Activated CD8-positive, alpha-beta T cell treated with anti-CD3 and anti-CD28 coated beads for 36 hours (primary cell): ENCODE measurements at regions not wholly inside any gene's neighbourhood (a gene's known extent, or its start where the extent isn't known, plus 50 kb on each side); places are given as distances from the start of the nearest gene placed in this dataset.
A peak's percentile ranks its signal among the peaks of the same experiment; 100 is the strongest.

Source experiments
- ATAC-seq: fragments of 200-7000 bp; cut with Tn5 transposase; one replicate; pipeline ENCODE4 v1.10.0; 2021; ENCODE audit warnings: mild to moderate bottlenecking, moderate library complexity
- CTCF ChIA-PET: fragments of 350-600 bp; sonication (Branson Sonifier 250); formaldehyde crosslinking; loops from one replicate; lab custom pipeline; 2021; ENCODE audit warnings: antibody characterized with exemption; lab: Charles Lee
- POLR2A ChIA-PET: fragments of 350-600 bp; sonication (Branson Sonifier 250); formaldehyde crosslinking; loops from one replicate; lab custom pipeline; 2021; ENCODE audit warnings: antibody characterized with exemption; lab: Charles Lee
- DNase-seq: peaks from one replicate; pipeline ENCODE4 v3.0.0-alpha.2; 2020
- H3K27ac Mint-ChIP-seq: one replicate; pipeline ENCODE4 v1.8.0; 2021; ENCODE audit warnings: mild to moderate bottlenecking, mixed read lengths
- H3K27me3 Mint-ChIP-seq: one replicate; pipeline ENCODE4 v1.8.0; 2021; ENCODE audit warnings: mixed read lengths
- H3K36me3 Mint-ChIP-seq: one replicate; pipeline ENCODE4 v1.8.0; 2021; ENCODE audit warnings: low read depth, mixed read lengths
- H3K4me1 Mint-ChIP-seq: one replicate; pipeline ENCODE4 v1.8.0; 2021; ENCODE audit warnings: low read depth, mixed read lengths
- H3K4me3 Mint-ChIP-seq: one replicate; pipeline ENCODE4 v1.8.0; 2021; ENCODE audit warnings: mild to moderate bottlenecking, moderate library complexity, mixed read lengths
- H3K9me3 Mint-ChIP-seq: one replicate; pipeline ENCODE4 v1.8.0; 2021; ENCODE audit warnings: mixed read lengths
- CTCF ChIP-seq: fragments of 200-600 bp; IDR thresholded peaks from one replicate; pipeline ENCODE4 v1.8.0; 2022; ENCODE audit warnings: antibody characterized with exemption, mild to moderate bottlenecking
- intact Hi-C: fragments of 100-400 bp; cut with micrococcal nuclease; formaldehyde crosslinking; loops from one replicate; pipeline ENCODE4 v1.10.0; 2022

GRCh38 chr2:60109744-60110143, 443.7 kb downstream of the BCL11A start:
- CTCF ChIA-PET, result no interaction called here
- H3K27ac Mint-ChIP-seq, result no peak overlapping the region
- no peak for ATAC-seq
- H3K27me3 Mint-ChIP-seq, result no peaks in the 10 kb centered on the region
- POLR2A ChIA-PET, result no interaction called here
- no peak for DNase-seq
- H3K4me3 Mint-ChIP-seq, result no peak overlapping the region
- H3K4me1 Mint-ChIP-seq, result peaks cover 6% of the 10 kb centered on the region
- intact Hi-C loops, result no loop called here
- H3K9me3 Mint-ChIP-seq, result no peaks in the 10 kb centered on the region
- H3K36me3 Mint-ChIP-seq, result no peaks in the 10 kb centered on the region
- TF ChIP-seq CTCF, result no peak

GRCh38 chr2:60106836-60107529, 446.5 kb downstream of the BCL11A start:
- DNase-seq (no peak), ATAC-seq (no peak)
- TF ChIP-seq CTCF, result no peak
- Mint-ChIP-seq H3K36me3 (no peaks in the 10 kb centered on the region), H3K9me3 (no peaks in the 10 kb centered on the region), H3K27ac (no peak overlapping the region), H3K4me3 (no peak overlapping the region), H3K27me3 (no peaks in the 10 kb centered on the region), H3K4me1 (peaks cover 12% of the 10 kb centered on the region)
- ChIA-PET CTCF (no interaction called here), POLR2A (no interaction called here)
- intact Hi-C loops, result no loop called here

DNA sequence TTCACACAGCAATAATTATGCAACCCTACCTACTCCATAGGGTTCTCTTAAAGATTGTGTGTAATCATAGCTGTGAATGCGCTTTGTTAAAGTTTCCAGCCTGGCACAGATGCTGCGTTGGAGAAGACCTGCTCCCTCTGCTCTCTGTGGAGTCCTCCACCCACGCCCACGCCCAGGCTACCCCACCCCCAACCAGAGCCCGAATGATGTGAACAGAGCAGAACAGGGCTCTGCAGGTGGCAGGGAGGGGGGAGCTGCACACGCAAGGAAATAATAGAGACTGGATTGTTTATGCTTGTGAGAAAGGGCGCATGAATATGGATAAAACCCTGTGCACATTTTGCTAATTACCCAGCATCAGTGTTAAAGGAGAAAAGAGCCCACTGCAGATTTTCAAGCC, 447.5 kb downstream of the BCL11A start:
- no peaks in the 10 kb centered on the region for H3K36me3 Mint-ChIP-seq
- POLR2A ChIA-PET, result interaction anchor here (0.6 kb wide), 1 partner anchor 369 kb away, joined by 3 read pairs; no protein-coding TSS in a partner anchor

DNA sequence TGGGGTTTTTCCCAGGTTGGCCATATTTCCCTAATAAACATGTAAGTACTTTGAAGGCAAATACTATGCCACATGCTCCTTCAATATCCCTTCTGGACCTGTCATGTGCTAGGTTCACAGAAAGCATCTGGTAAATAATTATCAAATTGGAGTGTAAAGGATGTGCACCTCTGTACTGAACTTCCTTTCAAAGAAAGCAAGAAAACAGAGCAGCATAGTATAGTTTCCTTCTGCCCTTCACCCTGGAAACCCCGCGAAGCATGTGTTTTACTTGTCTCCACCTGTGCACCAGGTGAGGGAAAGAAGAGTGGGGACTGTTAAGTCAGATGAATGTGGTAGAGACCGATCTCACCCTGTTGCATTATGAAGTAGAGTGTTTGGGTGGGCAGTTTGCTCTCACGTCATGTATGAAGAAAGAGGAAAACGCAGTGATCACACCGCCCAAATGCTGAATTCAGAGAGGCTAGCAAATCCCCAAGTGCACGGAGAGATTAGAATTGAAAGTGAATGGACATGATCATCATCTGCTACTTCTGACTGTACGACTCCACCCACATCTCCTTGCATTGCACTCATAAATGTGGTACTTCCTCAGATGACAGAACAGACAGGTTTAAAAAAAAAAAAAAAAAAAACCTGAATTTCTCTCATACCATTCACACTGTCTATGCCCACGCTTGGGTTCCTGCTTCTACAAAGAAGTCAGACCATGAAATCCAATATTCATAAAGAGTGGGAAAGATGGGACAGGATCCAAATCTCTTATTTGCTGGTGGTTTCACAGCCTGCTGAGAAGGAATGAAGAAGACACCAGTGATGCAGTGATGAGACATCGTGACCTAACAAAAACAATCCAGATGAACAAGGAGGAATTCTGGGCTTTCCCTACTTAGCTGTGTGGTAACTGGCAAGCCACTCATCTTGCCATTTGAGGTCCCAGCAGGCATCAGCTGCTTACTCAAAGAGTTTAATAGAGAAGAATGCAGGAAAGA, 448.6 kb downstream of the BCL11A start:
- H3K4me3 Mint-ChIP-seq, result peak overlapping the region; percentile 55

More for the DNA sequence above, 447.5 kb downstream of the BCL11A start:
- H3K27ac Mint-ChIP-seq, result no peak overlapping the region
- TF ChIP-seq CTCF, result no peak
- CTCF ChIA-PET, result no interaction called here
- intact Hi-C loops, result no loop called here
- DNase-seq (no peak), ATAC-seq (no peak)
- H3K4me1 Mint-ChIP-seq, result peaks cover 12% of the 10 kb centered on the region
- no peaks in the 10 kb centered on the region for H3K9me3 Mint-ChIP-seq
- no peaks in the 10 kb centered on the region for H3K27me3 Mint-ChIP-seq
- no peak overlapping the region for H3K4me3 Mint-ChIP-seq

More for the DNA sequence above, 448.6 kb downstream of the BCL11A start:
- peaks cover 12% of the 10 kb centered on the region for H3K4me1 Mint-ChIP-seq
- no peak for TF ChIP-seq CTCF
- peak; percentile 25 for DNase-seq
- H3K36me3 Mint-ChIP-seq, result no peaks in the 10 kb centered on the region
- H3K27ac Mint-ChIP-seq, result no peak overlapping the region
- ATAC-seq, result peak; percentile 93
- H3K27me3 Mint-ChIP-seq, result no peaks in the 10 kb centered on the region
- ChIA-PET POLR2A (no interaction called here), CTCF (no interaction called here)
- intact Hi-C loops, result no loop called here
- no peaks in the 10 kb centered on the region for H3K9me3 Mint-ChIP-seq
